GM23338 (cell line): ENCODE measurements at regions not wholly inside any gene's neighbourhood (a gene's known extent, or its start where the extent isn't known, plus 50 kb on each side); places are given as distances from the start of the nearest gene placed in this dataset.

Experiments used
- ATAC-seq: fragments of 200-7000 bp; cut with Tn5 transposase; 3 replicates; pipeline ENCODE4 v1.9.1; 2020
- DNase-seq: peaks from one replicate; pipeline ENCODE4 v3.0.0-alpha.2; 2015; ENCODE audit warnings: low spot score
- H2AFZ ChIP-seq: fragments of 200-600 bp; sonication (generic); 2 replicates; pipeline ENCODE4 v1.8.0; 2016; ENCODE audit warnings: antibody characterized with exemption, mild to moderate bottlenecking, moderate library complexity
- H3F3A ChIP-seq: fragments of 200-600 bp; sonication (generic); replicated peaks from 2 replicates; pipeline ENCODE4 v1.8.0; 2017; ENCODE audit warnings: antibody characterized with exemption, mixed run types, low read depth
- H3K27ac ChIP-seq: fragments of 200-600 bp; sonication (generic); 2 replicates; pipeline ENCODE4 v1.6.1; 2016; ENCODE audit warnings: low read depth
- H3K27me3 ChIP-seq: fragments of 200-600 bp; sonication (generic); 2 replicates; pipeline ENCODE4 v1.8.0; 2016; ENCODE audit warnings: mild to moderate bottlenecking, mixed run types, moderate library complexity; ENCODE audit not compliant: insufficient read depth
- H3K36me3 ChIP-seq: fragments of 200-600 bp; sonication (generic); 2 replicates; pipeline ENCODE4 v1.8.0; 2016; ENCODE audit warnings: mild to moderate bottlenecking; ENCODE audit not compliant: insufficient read depth
- H3K4me1 ChIP-seq: fragments of 200-600 bp; sonication (generic); 2 replicates; pipeline ENCODE4 v1.8.0; 2016; ENCODE audit warnings: mild to moderate bottlenecking, moderate library complexity; ENCODE audit not compliant: insufficient read depth
- H3K4me2 ChIP-seq: fragments of 200-600 bp; sonication (generic); 2 replicates; pipeline ENCODE4 v1.7.1; 2017; ENCODE audit warnings: mixed run types
- H3K4me3 ChIP-seq: fragments of 200-600 bp; sonication (generic); 2 replicates; pipeline ENCODE4 v1.6.1; 2016; ENCODE audit warnings: mixed run types
- H3K79me2 ChIP-seq: fragments of 200-600 bp; sonication (generic); replicated peaks from 2 replicates; pipeline ENCODE4 v1.8.0; 2017; ENCODE audit warnings: mild to moderate bottlenecking; ENCODE audit not compliant: insufficient read depth
- H3K9me2 ChIP-seq: fragments of 200-600 bp; sonication (generic); 2 replicates; pipeline ENCODE4 v1.8.0; 2017; ENCODE audit not compliant: insufficient read depth
- H4K20me1 ChIP-seq: fragments of 200-600 bp; sonication (generic); replicated peaks from 2 replicates; pipeline ENCODE4 v1.8.0; 2017; ENCODE audit warnings: mild to moderate bottlenecking; ENCODE audit not compliant: insufficient read depth
- H3K27ac Mint-ChIP-seq: 2 replicates; pipeline ENCODE4 v1.8.0; 2020; ENCODE audit warnings: inconsistent platforms, mild to moderate bottlenecking, moderate library complexity, mixed read lengths
- H3K27me3 Mint-ChIP-seq: 3 replicates; pipeline ENCODE4 v1.8.0; 2022; ENCODE audit warnings: low read depth, mild to moderate bottlenecking, moderate library complexity, mixed read lengths, inconsistent platforms; ENCODE audit not compliant: insufficient read depth, poor library complexity
- H3K36me3 Mint-ChIP-seq: 3 replicates; pipeline ENCODE4 v1.8.0; 2021; ENCODE audit warnings: low read depth, mild to moderate bottlenecking, inconsistent platforms, moderate library complexity, mixed read lengths
- H3K4me1 Mint-ChIP-seq: 3 replicates; pipeline ENCODE4 v1.8.0; 2020; ENCODE audit warnings: mild to moderate bottlenecking, inconsistent platforms, mixed read lengths
- H3K4me3 Mint-ChIP-seq: 3 replicates; pipeline ENCODE4 v1.8.0; 2021; ENCODE audit warnings: moderate library complexity, mild to moderate bottlenecking, inconsistent platforms, mixed read lengths
- H3K9me3 Mint-ChIP-seq: 3 replicates; pipeline ENCODE4 v1.8.0; 2020; ENCODE audit warnings: moderate library complexity, mild to moderate bottlenecking, inconsistent platforms, mixed read lengths
- CREB1 ChIP-seq: fragments of 250-450 bp; sonication (Bioruptor Pico); IDR thresholded peaks from 2 replicates; pipeline ENCODE4 v1.5.0; 2020; ENCODE audit warnings: low read depth, mild to moderate bottlenecking, moderate library complexity
- ETS1 ChIP-seq: IDR thresholded peaks from 2 replicates; pipeline ENCODE4 v1.6.1; 2016; ENCODE audit warnings: antibody characterized with exemption
- EZH2 ChIP-seq: fragments of 200-600 bp; sonication (generic); IDR thresholded peaks from one replicate; pipeline ENCODE4 v1.8.0; 2017; ENCODE audit warnings: antibody characterized with exemption, mild to moderate bottlenecking, low read depth; ENCODE audit not compliant: unreplicated experiment
- JUNB ChIP-seq: IDR thresholded peaks from one replicate; pipeline ENCODE4 v1.6.1; 2016; ENCODE audit warnings: antibody characterized with exemption; ENCODE audit not compliant: unreplicated experiment
- NANOG ChIP-seq: IDR thresholded peaks from 2 replicates; pipeline ENCODE4 v1.6.1; 2016; ENCODE audit warnings: antibody characterized with exemption, borderline replicate concordance
- POLR2AphosphoS5 ChIP-seq: IDR thresholded peaks from 2 replicates; pipeline ENCODE4 v1.6.1; 2016; ENCODE audit warnings: antibody characterized with exemption, low read depth
- REST ChIP-seq: IDR thresholded peaks from one replicate; pipeline ENCODE4 v1.6.1; 2018; ENCODE audit warnings: antibody characterized with exemption; ENCODE audit not compliant: unreplicated experiment
- STAT1 ChIP-seq: IDR thresholded peaks from one replicate; pipeline ENCODE4 v1.6.1; 2016; ENCODE audit warnings: antibody characterized with exemption; ENCODE audit not compliant: unreplicated experiment
- ZNF114 ChIP-seq: fragments of 250-450 bp; sonication (Bioruptor Pico); IDR thresholded peaks from 2 replicates; pipeline ENCODE4 v1.5.0; 2020; ENCODE audit warnings: mild to moderate bottlenecking, moderate library complexity
- ZNF462 ChIP-seq: fragments of 250-450 bp; sonication (Bioruptor Pico); IDR thresholded peaks from 2 replicates; pipeline ENCODE4 v1.5.0; 2020; ENCODE audit warnings: mild to moderate bottlenecking, moderate library complexity

GRCh38 chr2:2562867-2563266 lies 231.8 kb upstream of the MYT1L start (continued):
- TF ChIP-seq ZNF462, result no peak
- no peak for TF ChIP-seq JUNB
- TF ChIP-seq ETS1, result no peak

GRCh38 chr2:2561346-2562095 lies 230.4 kb upstream of the MYT1L start:
- Histone ChIP-seq H2AFZ (no peak overlapping the region), H3K4me2 (no peak overlapping the region), H4K20me1 (no peaks in the 10 kb centered on the region), H3K9me2 (no peaks in the 10 kb centered on the region), H3K36me3 (no peaks in the 10 kb centered on the region), H3K27me3 (no peaks in the 10 kb centered on the region), H3F3A (no peaks in the 10 kb centered on the region), H3K4me1 (no peaks in the 10 kb centered on the region), H3K79me2 (no peaks in the 10 kb centered on the region), H3K27ac (no peak overlapping the region), H3K4me3 (no peak overlapping the region)
- H3K36me3 Mint-ChIP-seq, result no peaks in the 10 kb centered on the region
- H3K9me3 Mint-ChIP-seq, result peaks cover 3% of the 10 kb centered on the region; the same call in 1 of the 3 replicates
- H3K4me1 Mint-ChIP-seq, result peaks cover 19% of the 10 kb centered on the region
- H3K27me3 Mint-ChIP-seq, result peaks cover 6% of the 10 kb centered on the region
- DNase-seq (no peak), ATAC-seq (no peak)
- H3K27ac Mint-ChIP-seq, result no peak overlapping the region
- no peak overlapping the region for H3K4me3 Mint-ChIP-seq
- TF ChIP-seq POLR2AphosphoS5 (no peak), STAT1 (no peak), NANOG (no peak), REST (no peak), JUNB (no peak), ZNF114 (CRISPR knock-in tag) (no peak), EZH2 (no peak), CREB1 (CRISPR knock-in tag) (no peak)
